B cell (primary cell): ENCODE measurements at regions not wholly inside any gene's neighbourhood (a gene's known extent, or its start where the extent isn't known, plus 50 kb on each side); places are given as distances from the start of the nearest gene placed in this dataset.

Source experiments
- EZH2 ChIP-seq: IDR thresholded peaks from 2 replicates; pipeline ENCODE4 v1.6.1; 2012; ENCODE audit warnings: borderline replicate concordance, low read depth, mild to moderate bottlenecking, moderate library complexity, low read length; ENCODE audit not compliant: insufficient read depth, poor library complexity, severe bottlenecking
- TF ChIP-seq, protein P1 (sequence below): fragments of 200-600 bp; IDR thresholded peaks from one replicate; pipeline ENCODE4 v1.8.0; 2022; ENCODE audit warnings: antibody characterized with exemption, mild to moderate bottlenecking

GRCh38 chr2:34670482-34670881 is 1071.4 kb upstream of the FAM98A start:
- TF ChIP-seq, protein P1, sequence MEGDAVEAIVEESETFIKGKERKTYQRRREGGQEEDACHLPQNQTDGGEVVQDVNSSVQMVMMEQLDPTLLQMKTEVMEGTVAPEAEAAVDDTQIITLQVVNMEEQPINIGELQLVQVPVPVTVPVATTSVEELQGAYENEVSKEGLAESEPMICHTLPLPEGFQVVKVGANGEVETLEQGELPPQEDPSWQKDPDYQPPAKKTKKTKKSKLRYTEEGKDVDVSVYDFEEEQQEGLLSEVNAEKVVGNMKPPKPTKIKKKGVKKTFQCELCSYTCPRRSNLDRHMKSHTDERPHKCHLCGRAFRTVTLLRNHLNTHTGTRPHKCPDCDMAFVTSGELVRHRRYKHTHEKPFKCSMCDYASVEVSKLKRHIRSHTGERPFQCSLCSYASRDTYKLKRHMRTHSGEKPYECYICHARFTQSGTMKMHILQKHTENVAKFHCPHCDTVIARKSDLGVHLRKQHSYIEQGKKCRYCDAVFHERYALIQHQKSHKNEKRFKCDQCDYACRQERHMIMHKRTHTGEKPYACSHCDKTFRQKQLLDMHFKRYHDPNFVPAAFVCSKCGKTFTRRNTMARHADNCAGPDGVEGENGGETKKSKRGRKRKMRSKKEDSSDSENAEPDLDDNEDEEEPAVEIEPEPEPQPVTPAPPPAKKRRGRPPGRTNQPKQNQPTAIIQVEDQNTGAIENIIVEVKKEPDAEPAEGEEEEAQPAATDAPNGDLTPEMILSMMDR, result no peak
- TF ChIP-seq EZH2, result no peak
